GM23338 (cell line): ENCODE measurements at regions not wholly inside any gene's neighbourhood (a gene's known extent, or its start where the extent isn't known, plus 50 kb on each side); places are given as distances from the start of the nearest gene placed in this dataset.

Experiments
- CREB1 ChIP-seq: fragments of 250-450 bp; sonication (Bioruptor Pico); IDR thresholded peaks from 2 replicates; pipeline ENCODE4 v1.5.0; 2020; ENCODE audit warnings: low read depth, mild to moderate bottlenecking, moderate library complexity
- EZH2phosphoT487 ChIP-seq: fragments of 200-600 bp; sonication (generic); IDR thresholded peaks from one replicate; pipeline ENCODE4 v1.8.1; 2018; ENCODE audit warnings: antibody characterized with exemption; ENCODE audit not compliant: unreplicated experiment
- TF ChIP-seq, protein P1 (sequence below), 2 experiments: fragments of 200-600 bp in 1 of 2; sonication (generic) in 1 of 2; conservative IDR thresholded peaks; 2 replicates each; pipeline versions ENCODE4 v1.5.1 to v1.6.1; 2016 to 2017; ENCODE audit warnings: antibody characterized with exemption in 2 of 2, low read depth in 2 of 2, mild to moderate bottlenecking in 2 of 2, moderate library complexity in 1 of 2

GRCh38 chr5:174521449-174521848 is 202.9 kb upstream of the MSX2 start:
- TF ChIP-seq, protein P1, sequence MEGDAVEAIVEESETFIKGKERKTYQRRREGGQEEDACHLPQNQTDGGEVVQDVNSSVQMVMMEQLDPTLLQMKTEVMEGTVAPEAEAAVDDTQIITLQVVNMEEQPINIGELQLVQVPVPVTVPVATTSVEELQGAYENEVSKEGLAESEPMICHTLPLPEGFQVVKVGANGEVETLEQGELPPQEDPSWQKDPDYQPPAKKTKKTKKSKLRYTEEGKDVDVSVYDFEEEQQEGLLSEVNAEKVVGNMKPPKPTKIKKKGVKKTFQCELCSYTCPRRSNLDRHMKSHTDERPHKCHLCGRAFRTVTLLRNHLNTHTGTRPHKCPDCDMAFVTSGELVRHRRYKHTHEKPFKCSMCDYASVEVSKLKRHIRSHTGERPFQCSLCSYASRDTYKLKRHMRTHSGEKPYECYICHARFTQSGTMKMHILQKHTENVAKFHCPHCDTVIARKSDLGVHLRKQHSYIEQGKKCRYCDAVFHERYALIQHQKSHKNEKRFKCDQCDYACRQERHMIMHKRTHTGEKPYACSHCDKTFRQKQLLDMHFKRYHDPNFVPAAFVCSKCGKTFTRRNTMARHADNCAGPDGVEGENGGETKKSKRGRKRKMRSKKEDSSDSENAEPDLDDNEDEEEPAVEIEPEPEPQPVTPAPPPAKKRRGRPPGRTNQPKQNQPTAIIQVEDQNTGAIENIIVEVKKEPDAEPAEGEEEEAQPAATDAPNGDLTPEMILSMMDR (conservative IDR thresholded peaks at IDR 0.05; ENCODE audit: low read depth in 2 of 2), result no peak
- TF ChIP-seq EZH2phosphoT487, result no peak
- no peak for TF ChIP-seq CREB1
